ENCODE measurements at regions not wholly inside any gene's neighbourhood (a gene's known extent, or its start where the extent isn't known, plus 50 kb on each side); places are given as distances from the start of the nearest gene placed in this dataset.
A peak's percentile ranks its signal among the peaks of the same experiment; 100 is the strongest.

DNA sequence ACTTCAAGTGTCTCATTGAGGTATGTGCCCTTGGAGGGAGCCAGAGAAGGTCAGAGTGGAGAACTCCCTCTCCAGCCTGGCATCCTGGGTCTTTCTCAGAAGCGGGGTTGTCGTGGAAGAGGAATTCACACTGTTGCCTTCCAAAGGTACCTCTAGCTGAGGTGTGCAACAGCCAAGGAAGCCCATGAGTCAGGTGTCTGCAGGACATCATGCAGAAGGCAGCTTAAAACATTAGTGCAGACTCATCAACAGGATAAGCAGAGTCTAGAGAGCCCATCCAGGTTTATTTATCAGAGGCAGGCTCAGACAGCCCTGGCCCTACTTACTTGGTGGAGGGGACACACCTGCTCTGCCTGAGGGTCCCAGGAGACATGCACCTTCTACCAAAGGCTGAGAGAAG lies 95.6 kb upstream of the TPM1 start:
- TF ChIP-seq, protein P1, sequence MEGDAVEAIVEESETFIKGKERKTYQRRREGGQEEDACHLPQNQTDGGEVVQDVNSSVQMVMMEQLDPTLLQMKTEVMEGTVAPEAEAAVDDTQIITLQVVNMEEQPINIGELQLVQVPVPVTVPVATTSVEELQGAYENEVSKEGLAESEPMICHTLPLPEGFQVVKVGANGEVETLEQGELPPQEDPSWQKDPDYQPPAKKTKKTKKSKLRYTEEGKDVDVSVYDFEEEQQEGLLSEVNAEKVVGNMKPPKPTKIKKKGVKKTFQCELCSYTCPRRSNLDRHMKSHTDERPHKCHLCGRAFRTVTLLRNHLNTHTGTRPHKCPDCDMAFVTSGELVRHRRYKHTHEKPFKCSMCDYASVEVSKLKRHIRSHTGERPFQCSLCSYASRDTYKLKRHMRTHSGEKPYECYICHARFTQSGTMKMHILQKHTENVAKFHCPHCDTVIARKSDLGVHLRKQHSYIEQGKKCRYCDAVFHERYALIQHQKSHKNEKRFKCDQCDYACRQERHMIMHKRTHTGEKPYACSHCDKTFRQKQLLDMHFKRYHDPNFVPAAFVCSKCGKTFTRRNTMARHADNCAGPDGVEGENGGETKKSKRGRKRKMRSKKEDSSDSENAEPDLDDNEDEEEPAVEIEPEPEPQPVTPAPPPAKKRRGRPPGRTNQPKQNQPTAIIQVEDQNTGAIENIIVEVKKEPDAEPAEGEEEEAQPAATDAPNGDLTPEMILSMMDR (IDR thresholded peaks at IDR 0.05), result no peak
- intact Hi-C loops (cut with DNase I), result no loop called here
- Histone ChIP-seq H3K4me3 (no peak overlapping the region), H3K9me3 (no peaks in the 10 kb centered on the region), H3K36me3 (no peaks in the 10 kb centered on the region), H3K27me3 (no peaks in the 10 kb centered on the region), H3K4me1 (no peaks in the 10 kb centered on the region), H3K27ac (no peak overlapping the region)
- DNase-seq (ENCODE audit: low spot score in 2 of 2), result peak in 1 of 2 donors; percentile 16

DNA sequence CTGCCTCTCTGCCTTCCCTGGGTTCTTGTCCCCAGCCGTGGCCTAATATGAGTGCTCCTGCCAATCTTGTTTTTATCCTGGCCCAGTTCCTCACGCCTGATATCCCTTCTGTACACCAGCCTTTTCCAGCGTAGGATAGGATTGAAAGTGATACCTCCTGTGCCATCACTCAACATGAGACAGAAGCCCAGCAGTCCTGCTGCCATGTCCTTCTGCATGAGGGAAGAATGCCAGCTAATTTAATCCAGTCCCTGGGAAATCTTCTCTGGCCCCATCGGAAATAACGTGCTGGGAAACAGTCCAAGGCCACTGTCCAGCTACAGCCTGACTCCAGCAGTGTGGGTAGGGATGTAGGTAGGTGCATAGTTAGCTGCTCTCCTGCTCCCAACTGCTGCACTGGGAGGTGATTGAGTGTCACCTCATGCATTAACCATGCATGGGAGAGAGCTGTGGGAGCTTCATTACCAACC lies 92.0 kb upstream of the TPM1 start:
- no peaks in the 10 kb centered on the region for H3K27me3 ChIP-seq
- H3K4me3 ChIP-seq, result no peak overlapping the region
- H3K9me3 ChIP-seq, result no peaks in the 10 kb centered on the region
- no peak overlapping the region for H3K27ac ChIP-seq
- no peaks in the 10 kb centered on the region for H3K4me1 ChIP-seq
- TF ChIP-seq, protein P1 (IDR thresholded peaks at IDR 0.05), result no peak
- peak in 1 of 2 donors; percentile 40 for DNase-seq (ENCODE audit: low spot score in 2 of 2)
- H3K36me3 ChIP-seq, result no peaks in the 10 kb centered on the region
- intact Hi-C loops (cut with DNase I), result no loop called here

DNA sequence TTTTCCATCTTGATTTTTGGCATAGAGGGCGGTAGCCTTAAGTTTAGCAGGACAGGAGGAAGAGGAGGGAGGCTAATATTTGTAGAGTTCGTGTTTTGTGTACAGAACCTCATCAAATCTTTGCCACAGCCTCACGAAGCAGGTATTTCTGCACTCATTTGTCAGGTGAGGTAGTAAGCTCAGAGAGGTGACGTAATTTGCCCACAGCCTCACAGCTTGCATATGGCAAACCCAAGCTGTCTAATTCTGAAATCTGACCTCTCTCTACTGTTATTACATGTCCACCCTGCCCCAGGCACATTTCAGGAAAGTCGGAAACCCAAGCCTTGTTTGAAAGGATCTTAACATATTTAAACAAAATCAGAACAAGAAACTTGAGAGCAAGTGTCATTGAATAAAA lies 91.1 kb upstream of the TPM1 start:
- intact Hi-C loops (cut with DNase I), result no loop called here
- Histone ChIP-seq H3K4me3 (no peak overlapping the region), H3K27me3 (no peaks in the 10 kb centered on the region), H3K9me3 (no peaks in the 10 kb centered on the region), H3K27ac (no peak overlapping the region), H3K36me3 (no peaks in the 10 kb centered on the region), H3K4me1 (no peaks in the 10 kb centered on the region)
- peak in 1 of 2 donors; percentile 11 for DNase-seq (ENCODE audit: low spot score in 2 of 2)
- TF ChIP-seq, protein P1 (IDR thresholded peaks at IDR 0.05), result no peak

DNA sequence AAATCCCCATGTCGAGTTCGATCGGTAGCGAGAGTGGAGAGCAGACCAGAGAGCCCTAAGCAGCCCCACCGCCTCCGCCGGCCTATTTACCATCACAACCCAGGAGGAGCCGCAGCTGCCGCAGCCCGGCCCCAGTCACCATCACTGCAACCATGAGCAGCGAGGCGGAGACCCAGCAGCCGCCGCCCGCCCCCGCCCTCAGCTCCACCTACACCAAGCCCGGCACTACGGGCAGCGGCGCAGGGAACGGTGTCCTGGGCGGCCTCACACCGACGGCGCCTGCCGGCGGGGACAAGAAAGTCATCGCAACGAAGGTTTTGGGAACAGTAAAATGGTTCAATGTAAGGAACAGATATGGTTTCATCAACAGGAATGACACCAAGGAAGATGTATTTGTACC lies 89.5 kb upstream of the TPM1 start:
- Histone ChIP-seq H3K4me3 (no peak overlapping the region), H3K36me3 (no peaks in the 10 kb centered on the region), H3K9me3 (no peaks in the 10 kb centered on the region), H3K27me3 (no peaks in the 10 kb centered on the region), H3K27ac (no peak overlapping the region), H3K4me1 (peaks cover 0 to 12% of the 10 kb centered on the region in 2 donors)
- peak in 1 of 2 donors; percentile 19 for DNase-seq (ENCODE audit: low spot score in 2 of 2)
- TF ChIP-seq, protein P1 (IDR thresholded peaks at IDR 0.05), result no peak
- intact Hi-C loops (cut with DNase I), result no loop called here

DNA sequence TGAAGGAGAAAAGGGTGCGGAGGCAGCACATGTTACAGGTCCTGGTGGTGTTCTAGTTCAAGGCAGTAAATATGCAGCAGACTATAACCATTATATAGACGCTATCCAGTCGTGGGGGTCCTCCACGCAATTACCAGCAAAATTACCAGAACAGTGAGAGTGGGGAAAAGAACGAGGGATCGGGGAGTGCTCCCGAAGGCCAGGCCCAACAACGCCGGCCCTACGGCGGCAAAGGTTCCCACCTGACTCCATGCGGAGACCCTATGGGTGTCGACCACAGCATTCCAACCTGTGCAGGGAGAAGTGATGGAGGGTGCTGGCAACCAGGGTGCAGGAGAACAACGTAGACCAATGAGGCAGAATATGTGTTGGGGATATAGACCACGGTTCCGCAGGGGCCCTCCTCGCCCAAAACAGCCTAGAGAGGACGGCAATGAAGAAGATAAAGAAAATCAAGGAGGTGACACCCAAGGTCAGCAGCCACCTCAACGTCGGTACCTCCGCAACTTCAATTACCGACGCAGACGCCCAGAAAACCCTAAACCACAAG lies 89.0 kb upstream of the TPM1 start:
- Histone ChIP-seq H3K27ac (no peak overlapping the region), H3K27me3 (no peaks in the 10 kb centered on the region), H3K9me3 (no peaks in the 10 kb centered on the region), H3K4me3 (no peak overlapping the region), H3K36me3 (no peaks in the 10 kb centered on the region), H3K4me1 (peaks cover 0 to 17% of the 10 kb centered on the region in 2 donors)
- peak in 1 of 2 donors; percentile 39 for DNase-seq (ENCODE audit: low spot score in 2 of 2)
- TF ChIP-seq, protein P1 (IDR thresholded peaks at IDR 0.05), result no peak
- intact Hi-C loops (cut with DNase I), result no loop called here

DNA sequence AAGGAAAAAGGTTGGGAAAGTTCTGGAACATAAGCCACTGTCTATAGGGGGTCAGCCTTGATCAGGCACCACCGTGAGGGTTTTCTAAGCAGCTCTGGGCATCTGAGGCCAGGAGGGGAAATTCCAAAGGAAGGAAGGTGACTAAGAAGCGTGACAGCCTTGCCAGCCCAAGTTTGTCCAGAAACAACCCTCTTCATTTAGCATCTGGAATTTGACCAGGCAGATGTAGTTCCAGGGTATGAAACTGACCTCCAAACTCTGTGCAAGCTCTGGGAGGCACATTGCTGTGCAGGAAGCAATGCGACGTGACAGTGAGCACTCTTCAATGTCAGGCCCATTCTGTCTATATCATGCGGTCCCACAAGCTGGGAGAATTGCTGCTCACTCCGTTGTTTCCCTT lies 85.4 kb upstream of the TPM1 start:
- Histone ChIP-seq H3K4me3 (no peak overlapping the region), H3K36me3 (no peaks in the 10 kb centered on the region), H3K9me3 (no peaks in the 10 kb centered on the region), H3K27me3 (no peaks in the 10 kb centered on the region), H3K4me1 (peaks cover 0 to 19% of the 10 kb centered on the region in 2 donors), H3K27ac (no peak overlapping the region)
- intact Hi-C loops (cut with DNase I), result no loop called here
- TF ChIP-seq, protein P1 (IDR thresholded peaks at IDR 0.05), result no peak
- peak in 1 of 2 donors; percentile 50 for DNase-seq (ENCODE audit: low spot score in 2 of 2)

Measured in ascending aorta (tissue), 2 donors.